ENCODE measurements at regions not wholly inside any gene's neighbourhood (a gene's known extent, or its start where the extent isn't known, plus 50 kb on each side); places are given as distances from the start of the nearest gene placed in this dataset.

DNA sequence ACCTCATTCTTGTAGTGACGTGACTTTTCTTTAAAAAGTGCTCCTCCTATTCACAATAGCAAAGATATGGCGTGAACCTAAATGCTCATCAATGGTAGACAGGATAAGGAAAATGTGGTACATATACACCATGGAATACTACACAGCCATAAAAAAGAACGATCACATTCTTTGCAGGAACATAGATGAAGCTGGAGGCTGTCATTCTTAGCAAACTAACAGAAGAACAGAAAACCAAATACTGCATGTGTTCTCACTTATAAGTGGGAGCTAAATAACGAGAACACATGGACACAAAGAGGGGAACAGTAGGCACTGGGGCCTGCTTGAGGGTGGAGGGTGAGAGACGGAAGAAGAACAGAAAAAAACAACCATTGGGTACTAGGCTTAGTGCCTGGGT is 59.9 kb upstream of the FGFR2 start:
- FAIRE-seq, result no peak
- no peak for TF ChIP-seq SMARCA4 (IDR thresholded peaks at IDR 0.05)
- TF ChIP-seq ZNF41 (CRISPR knock-in tag; conservative IDR thresholded peaks at IDR 0.05), result no peak
- TF ChIP-seq POU5F1 (IDR thresholded peaks at IDR 0.05; ENCODE audit: borderline replicate concordance, low read depth, low read length, partially characterized antibody), result no peak
- TF ChIP-seq, protein P1, sequence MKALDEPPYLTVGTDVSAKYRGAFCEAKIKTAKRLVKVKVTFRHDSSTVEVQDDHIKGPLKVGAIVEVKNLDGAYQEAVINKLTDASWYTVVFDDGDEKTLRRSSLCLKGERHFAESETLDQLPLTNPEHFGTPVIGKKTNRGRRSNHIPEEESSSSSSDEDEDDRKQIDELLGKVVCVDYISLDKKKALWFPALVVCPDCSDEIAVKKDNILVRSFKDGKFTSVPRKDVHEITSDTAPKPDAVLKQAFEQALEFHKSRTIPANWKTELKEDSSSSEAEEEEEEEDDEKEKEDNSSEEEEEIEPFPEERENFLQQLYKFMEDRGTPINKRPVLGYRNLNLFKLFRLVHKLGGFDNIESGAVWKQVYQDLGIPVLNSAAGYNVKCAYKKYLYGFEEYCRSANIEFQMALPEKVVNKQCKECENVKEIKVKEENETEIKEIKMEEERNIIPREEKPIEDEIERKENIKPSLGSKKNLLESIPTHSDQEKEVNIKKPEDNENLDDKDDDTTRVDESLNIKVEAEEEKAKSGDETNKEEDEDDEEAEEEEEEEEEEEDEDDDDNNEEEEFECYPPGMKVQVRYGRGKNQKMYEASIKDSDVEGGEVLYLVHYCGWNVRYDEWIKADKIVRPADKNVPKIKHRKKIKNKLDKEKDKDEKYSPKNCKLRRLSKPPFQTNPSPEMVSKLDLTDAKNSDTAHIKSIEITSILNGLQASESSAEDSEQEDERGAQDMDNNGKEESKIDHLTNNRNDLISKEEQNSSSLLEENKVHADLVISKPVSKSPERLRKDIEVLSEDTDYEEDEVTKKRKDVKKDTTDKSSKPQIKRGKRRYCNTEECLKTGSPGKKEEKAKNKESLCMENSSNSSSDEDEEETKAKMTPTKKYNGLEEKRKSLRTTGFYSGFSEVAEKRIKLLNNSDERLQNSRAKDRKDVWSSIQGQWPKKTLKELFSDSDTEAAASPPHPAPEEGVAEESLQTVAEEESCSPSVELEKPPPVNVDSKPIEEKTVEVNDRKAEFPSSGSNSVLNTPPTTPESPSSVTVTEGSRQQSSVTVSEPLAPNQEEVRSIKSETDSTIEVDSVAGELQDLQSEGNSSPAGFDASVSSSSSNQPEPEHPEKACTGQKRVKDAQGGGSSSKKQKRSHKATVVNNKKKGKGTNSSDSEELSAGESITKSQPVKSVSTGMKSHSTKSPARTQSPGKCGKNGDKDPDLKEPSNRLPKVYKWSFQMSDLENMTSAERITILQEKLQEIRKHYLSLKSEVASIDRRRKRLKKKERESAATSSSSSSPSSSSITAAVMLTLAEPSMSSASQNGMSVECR (CRISPR knock-in tag; IDR thresholded peaks at IDR 0.05), result no peak
- TF ChIP-seq ILF3 (IDR thresholded peaks at IDR 0.05; ENCODE audit: borderline replicate concordance), result no peak
- TF ChIP-seq ZNF324 (CRISPR knock-in tag; IDR thresholded peaks at IDR 0.05), result no peak
- no peak for TF ChIP-seq ETV1 (tag; conservative IDR thresholded peaks at IDR 0.05; ENCODE audit: low read depth)
- no peak for TF ChIP-seq ZNF707 (CRISPR knock-in tag; conservative IDR thresholded peaks at IDR 0.05)
- TF ChIP-seq ZNF79 (CRISPR knock-in tag; IDR thresholded peaks at IDR 0.05; ENCODE audit: low read depth), result no peak
- TF ChIP-seq SMAD4 (CRISPR knock-in tag; conservative IDR thresholded peaks at IDR 0.05), result no peak
- no peak for TF ChIP-seq TEAD1 (CRISPR knock-in tag; IDR thresholded peaks at IDR 0.05)
- Histone ChIP-seq H3K9me3 (replicated peaks; ENCODE audit: control insufficient read depth, insufficient read depth, low read depth, low read length) (no peaks in the 10 kb centered on the region), H3K4me2 (ENCODE audit: insufficient read depth, low read length) (no peak overlapping the region), H3K36me3 (ENCODE audit: control insufficient read depth, insufficient read depth, low read length) (no peaks in the 10 kb centered on the region), H3K9me1 (ENCODE audit: control insufficient read depth, insufficient read depth, low read length) (no peaks in the 10 kb centered on the region), H4K20me1 (replicated peaks; ENCODE audit: control insufficient read depth, insufficient read depth, low read length) (no peaks in the 10 kb centered on the region), H3K79me2 (ENCODE audit: control insufficient read depth, insufficient read depth, low read length) (no peaks in the 10 kb centered on the region), H3K27me3 (ENCODE audit: control insufficient read depth in 2 of 2, insufficient read depth in 2 of 2, low read length in 2 of 2) (peaks cover 0 to 36% of the 10 kb centered on the region in 2 experiments; a peak in 2 of 5 replicates), H2AFZ (ENCODE audit: low read depth, low read length) (no peak overlapping the region), H3K4me1 (replicated peaks in 1 of 2; ENCODE audit: control insufficient read depth in 2 of 2, insufficient read depth in 2 of 2, low read length in 2 of 2) (no peaks in the 10 kb centered on the region), H3K4me3 (no peak overlapping the region), H3K9ac (ENCODE audit: insufficient read depth in 1 of 2, low read depth in 2 of 2, low read length in 2 of 2) (no peak overlapping the region), H3K27ac (ENCODE audit: extremely low read depth, low read depth, low read length) (no peak overlapping the region)
- no peak for DNase-seq (ENCODE audit: extremely low read depth in 1 of 4, low spot score in 3 of 4)
- POLR2A ChIA-PET, result no interaction called here
- CTCF ChIA-PET (ENCODE audit: low intra/inter-chr PET ratio), result no interaction called here
- intact Hi-C loops (cut with micrococcal nuclease), result no loop called here
- 2% methylated on average over 5 of the region's 5 CpGs for WGBS (ENCODE audit: insufficient coverage, low coverage, missing lambda C conversion rate)
- BruUV-seq (replicated peaks), result no TSS peak
- in situ Hi-C loops (cut with MboI), result no loop called here
- ATAC-seq, result no peak

All from K562 (cell line).